Mesodermal cell (in vitro differentiated cells): ENCODE measurements at regions not wholly inside any gene's neighbourhood (a gene's known extent, or its start where the extent isn't known, plus 50 kb on each side); places are given as distances from the start of the nearest gene placed in this dataset.

Experiments
- H3K27ac ChIP-seq: 2 replicates; pipeline ENCODE4 v1.7.0; 2013; ENCODE audit warnings: mild to moderate bottlenecking, low read depth, low read length, moderate library complexity; ENCODE audit not compliant: severe bottlenecking
- H3K36me3 ChIP-seq: 2 replicates; pipeline ENCODE4 v1.7.1; 2013; ENCODE audit warnings: mild to moderate bottlenecking, low read length, moderate library complexity; ENCODE audit not compliant: control insufficient read depth, insufficient read depth
- H3K4me1 ChIP-seq: one replicate; pipeline ENCODE4 v1.7.1; 2013; ENCODE audit warnings: mild to moderate bottlenecking, low read length; ENCODE audit not compliant: insufficient read depth, control insufficient read depth, poor library complexity, severe bottlenecking
- H3K4me3 ChIP-seq: 2 replicates; pipeline ENCODE4 v1.7.0; 2013; ENCODE audit warnings: low read length, control low read depth, mild to moderate bottlenecking; ENCODE audit not compliant: insufficient read depth, poor library complexity, severe bottlenecking; ENCODE audit errors: extremely low read depth
- H3K9me3 ChIP-seq: 2 replicates; pipeline ENCODE4 v1.7.1; 2013; ENCODE audit warnings: mild to moderate bottlenecking, low read length, moderate library complexity; ENCODE audit not compliant: control insufficient read depth
- WGBS, 2 experiments: methylation state at CpG; one replicate each; pipeline ENCODE4 v1.1.5; 2013; ENCODE audit warnings: missing lambda C conversion rate in 2 of 2; ENCODE audit not compliant: insufficient coverage in 2 of 2; 5-methylcytosine and 5-hydroxymethylcytosine counted together

DNA sequence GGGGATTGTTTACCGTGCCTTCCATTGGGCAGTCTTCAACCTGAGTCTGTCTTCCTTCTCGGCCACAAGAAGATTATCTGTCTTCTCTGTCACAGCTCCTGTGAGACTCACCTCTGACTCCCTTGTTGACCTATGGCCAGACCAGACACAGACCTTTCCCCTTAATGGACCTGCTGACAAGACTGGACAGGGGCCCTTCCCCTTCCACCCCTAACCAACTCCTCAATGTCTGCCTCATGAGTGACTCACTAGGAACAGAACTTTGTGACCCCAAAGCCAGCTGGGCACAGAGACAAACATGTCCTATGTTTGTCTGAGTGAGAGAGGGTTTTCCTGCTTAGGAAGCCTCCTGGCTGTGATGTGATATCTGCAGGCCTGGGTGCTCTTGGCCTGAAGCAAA lies 405.0 kb downstream of the BRD1 start:
- Histone ChIP-seq H3K4me1 (peaks cover 4% of the 10 kb centered on the region), H3K36me3 (no peaks in the 10 kb centered on the region), H3K4me3 (no peak overlapping the region), H3K27ac (no peak overlapping the region), H3K9me3 (no peaks in the 10 kb centered on the region)
- 89 to 97% methylated on average over 2 of the region's 2 CpGs for WGBS, 2 experiments

- no peak overlapping the region for H3K4me3 ChIP-seq
- H3K36me3 ChIP-seq: no peaks in the 10 kb centered on the region
- H3K9me3 ChIP-seq: no peaks in the 10 kb centered on the region
- WGBS, 2 experiments: 89 to 95% methylated on average over 13 of the region's 13 CpGs
- no peak overlapping the region for H3K27ac ChIP-seq
- H3K4me1 ChIP-seq: peaks cover 4% of the 10 kb centered on the region
Measured at GRCh38 chr22:49420651-49421050, 407.0 kb downstream of the BRD1 start.

- no peak overlapping the region for H3K4me3 ChIP-seq
- peaks cover 4% of the 10 kb centered on the region for H3K4me1 ChIP-seq
- H3K27ac ChIP-seq: no peak overlapping the region
- 86 to 95% methylated on average over 3 to 4 of the region's 6 CpGs for WGBS, 2 experiments
- H3K9me3 ChIP-seq: no peaks in the 10 kb centered on the region
- H3K36me3 ChIP-seq: no peaks in the 10 kb centered on the region
Measured at GRCh38 chr22:49419661-49420060, 408.0 kb downstream of the BRD1 start.

DNA sequence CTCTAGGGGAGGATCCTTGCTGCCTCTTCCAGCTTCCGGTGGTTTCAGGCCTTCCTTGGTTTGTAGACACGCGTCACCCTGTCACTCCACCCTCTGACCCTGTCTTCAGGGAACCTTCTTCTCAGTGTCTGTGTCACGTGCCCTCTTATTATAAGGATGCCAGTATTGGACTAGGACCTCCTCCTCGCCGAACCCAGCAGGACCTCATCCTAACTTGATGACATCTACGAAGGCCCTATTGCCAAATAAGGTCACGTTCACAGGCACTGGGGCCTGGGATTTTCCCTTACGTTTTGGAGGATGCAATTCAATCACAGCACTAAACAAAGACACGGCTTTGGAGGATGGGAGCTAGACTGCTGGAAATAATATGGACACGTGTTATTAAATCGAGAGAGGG lies 408.7 kb downstream of the BRD1 start:
- Histone ChIP-seq H3K9me3 (no peaks in the 10 kb centered on the region), H3K4me3 (no peak overlapping the region), H3K36me3 (no peaks in the 10 kb centered on the region), H3K27ac (no peak overlapping the region), H3K4me1 (peaks cover 2% of the 10 kb centered on the region)
- 89 to 93% methylated on average over 11 of the region's 12 CpGs for WGBS, 2 experiments

DNA sequence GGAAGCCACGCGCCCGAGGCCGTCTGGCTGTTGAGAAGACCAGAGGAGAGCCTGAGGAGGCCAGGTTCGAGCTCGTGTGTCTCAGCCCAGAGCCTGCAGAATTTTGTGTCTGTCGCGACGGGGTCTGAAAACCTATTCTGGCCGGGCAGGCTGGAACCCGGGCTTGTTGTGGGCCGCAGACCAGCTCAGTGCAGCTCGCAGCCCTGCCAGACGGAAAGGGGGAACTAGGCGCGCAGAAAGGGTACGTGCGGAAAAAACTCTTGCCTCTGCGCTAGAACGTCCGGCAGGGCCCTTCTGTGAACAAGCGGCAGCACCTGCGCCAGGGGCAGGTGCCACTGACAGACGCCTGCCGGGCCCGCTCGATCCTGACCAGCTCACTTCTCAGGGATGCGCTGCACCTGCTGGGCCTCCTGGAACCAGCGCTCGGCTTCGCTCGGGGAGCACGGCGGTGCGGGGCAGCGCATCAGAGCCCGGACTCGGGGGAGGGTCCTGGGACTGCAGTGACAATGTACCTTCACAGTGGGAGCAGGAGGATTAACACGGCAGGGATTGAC lies 409.3 kb downstream of the BRD1 start:
- Histone ChIP-seq H3K9me3 (no peaks in the 10 kb centered on the region), H3K4me3 (no peak overlapping the region), H3K4me1 (no peaks in the 10 kb centered on the region), H3K27ac (no peak overlapping the region), H3K36me3 (no peaks in the 10 kb centered on the region)
- 96 to 97% methylated on average over 38 to 39 of the region's 39 CpGs for WGBS, 2 experiments

DNA sequence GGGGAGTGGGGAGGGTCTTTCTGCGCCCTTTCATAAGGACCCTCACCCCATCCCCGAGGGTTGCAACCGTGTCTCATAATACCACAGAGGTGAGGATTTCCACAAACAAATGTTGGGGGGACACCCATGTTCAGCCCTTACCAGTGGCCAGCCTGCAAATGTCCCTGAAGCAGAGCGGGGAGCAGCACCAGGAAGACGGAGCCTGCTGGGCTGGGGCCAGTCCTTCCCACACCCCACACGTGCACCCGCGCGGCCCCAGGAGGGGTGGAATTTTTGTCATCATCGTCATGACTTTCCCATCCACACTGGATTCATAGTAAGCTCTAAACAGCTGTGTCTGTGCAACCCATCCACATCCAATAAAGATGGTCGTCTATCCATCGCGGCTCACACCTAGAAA lies 409.8 kb downstream of the BRD1 start:
- no peaks in the 10 kb centered on the region for H3K36me3 ChIP-seq
- H3K4me3 ChIP-seq: no peak overlapping the region
- H3K9me3 ChIP-seq: no peaks in the 10 kb centered on the region
- WGBS, 2 experiments: 87 to 88% methylated on average over 5 to 10 of the region's 13 CpGs
- no peaks in the 10 kb centered on the region for H3K4me1 ChIP-seq
- H3K27ac ChIP-seq: no peak overlapping the region

- no peaks in the 10 kb centered on the region for H3K36me3 ChIP-seq
- H3K4me1 ChIP-seq: no peaks in the 10 kb centered on the region
- no peak overlapping the region for H3K27ac ChIP-seq
- H3K4me3 ChIP-seq: no peak overlapping the region
- H3K9me3 ChIP-seq: no peaks in the 10 kb centered on the region
- WGBS, 2 experiments: 86 to 90% methylated on average over 6 to 7 of the region's 7 CpGs
Measured at GRCh38 chr22:49417326-49417725, 410.3 kb downstream of the BRD1 start.

GRCh38 chr22:49415151-49415951 lies 412.3 kb downstream of the BRD1 start:
- no peaks in the 10 kb centered on the region for H3K4me1 ChIP-seq
- H3K4me3 ChIP-seq: no peak overlapping the region
- 77 to 85% methylated on average over 17 to 21 of the region's 21 CpGs for WGBS, 2 experiments
- H3K9me3 ChIP-seq: no peaks in the 10 kb centered on the region
- no peaks in the 10 kb centered on the region for H3K36me3 ChIP-seq
- no peak overlapping the region for H3K27ac ChIP-seq

GRCh38 chr22:49413551-49413950 lies 414.1 kb downstream of the BRD1 start:
- Histone ChIP-seq H3K4me3 (no peak overlapping the region), H3K9me3 (no peaks in the 10 kb centered on the region)
- 81 to 86% methylated on average over 9 of the region's 9 CpGs for WGBS, 2 experiments

DNA sequence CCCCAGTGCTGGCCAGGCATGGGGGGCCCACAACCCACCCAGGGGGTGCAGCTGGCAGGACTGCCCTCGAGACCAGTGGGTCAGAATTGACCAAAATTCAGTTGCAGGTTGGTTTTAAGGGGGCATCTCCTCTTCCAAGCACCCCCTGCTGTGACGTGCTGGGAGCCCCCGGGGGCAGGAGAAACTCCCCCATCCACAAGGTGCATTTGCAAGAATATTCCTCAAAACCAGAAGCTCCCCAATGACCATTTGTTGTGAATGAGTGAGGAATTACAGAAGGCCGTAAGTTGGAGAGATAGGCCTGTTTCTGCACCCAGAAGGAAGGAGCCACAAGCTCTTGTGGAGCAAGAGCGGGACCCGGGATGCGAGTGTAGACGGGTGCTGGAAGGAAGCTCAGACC lies 414.5 kb downstream of the BRD1 start:
- H3K4me1 ChIP-seq: no peaks in the 10 kb centered on the region
- WGBS, 2 experiments: 89 to 100% methylated on average over 2 to 4 of the region's 8 CpGs
- no peak overlapping the region for H3K4me3 ChIP-seq
- no peak overlapping the region for H3K27ac ChIP-seq
- H3K9me3 ChIP-seq: no peaks in the 10 kb centered on the region
- H3K36me3 ChIP-seq: no peaks in the 10 kb centered on the region

More at GRCh38 chr22:49413551-49413950, 414.1 kb downstream of the BRD1 start:
- Histone ChIP-seq H3K4me1 (no peaks in the 10 kb centered on the region), H3K36me3 (no peaks in the 10 kb centered on the region), H3K27ac (no peak overlapping the region)

DNA sequence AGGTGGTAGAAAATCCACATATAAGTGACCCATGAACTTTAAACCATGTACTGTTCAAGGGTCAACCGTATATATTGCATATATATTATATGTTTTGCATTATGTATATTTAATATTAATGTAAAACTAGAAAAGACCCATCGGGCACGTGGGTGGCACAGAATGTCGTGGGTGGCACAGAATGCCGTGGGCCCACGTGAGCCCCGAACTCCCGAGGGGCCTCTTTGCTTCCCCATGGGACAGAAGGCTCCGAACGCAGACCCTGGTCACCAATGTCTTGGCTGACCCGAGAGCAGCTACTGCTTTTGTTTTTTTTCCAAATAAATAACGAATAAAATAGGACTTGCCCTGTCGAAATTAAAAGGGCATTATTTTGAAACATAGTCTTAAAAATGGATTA lies 415.4 kb downstream of the BRD1 start:
- no peaks in the 10 kb centered on the region for H3K36me3 ChIP-seq
- no peaks in the 10 kb centered on the region for H3K9me3 ChIP-seq
- no peak overlapping the region for H3K27ac ChIP-seq
- no peaks in the 10 kb centered on the region for H3K4me1 ChIP-seq
- H3K4me3 ChIP-seq: no peak overlapping the region
- WGBS, 2 experiments: 95 to 99% methylated on average over 6 to 10 of the region's 13 CpGs
